ENCODE measurements at regions not wholly inside any gene's neighbourhood (a gene's known extent, or its start where the extent isn't known, plus 50 kb on each side); places are given as distances from the start of the nearest gene placed in this dataset.

DNA sequence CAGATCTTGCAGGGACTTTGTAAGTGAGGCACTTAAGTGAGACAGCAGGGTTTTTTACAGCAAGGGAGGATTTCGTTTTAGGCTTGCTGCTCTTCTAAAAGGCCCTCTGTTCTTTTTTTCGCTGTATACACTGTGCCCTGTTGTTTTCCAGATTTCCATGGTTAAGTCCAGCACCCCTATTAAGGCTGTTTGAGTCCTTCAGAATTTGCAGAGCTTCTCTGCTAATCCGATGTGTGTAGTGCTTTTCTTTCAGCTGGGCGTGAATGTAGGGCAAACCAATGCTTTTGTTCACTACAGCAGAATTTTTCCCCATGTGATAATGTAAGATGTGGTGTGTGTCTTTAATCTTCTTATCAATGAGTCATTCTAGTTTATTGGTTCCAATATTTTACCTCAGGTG lies 200.5 kb upstream of the RREB1 start:
- DNase-seq (ENCODE audit: low spot score): no peak

DNA sequence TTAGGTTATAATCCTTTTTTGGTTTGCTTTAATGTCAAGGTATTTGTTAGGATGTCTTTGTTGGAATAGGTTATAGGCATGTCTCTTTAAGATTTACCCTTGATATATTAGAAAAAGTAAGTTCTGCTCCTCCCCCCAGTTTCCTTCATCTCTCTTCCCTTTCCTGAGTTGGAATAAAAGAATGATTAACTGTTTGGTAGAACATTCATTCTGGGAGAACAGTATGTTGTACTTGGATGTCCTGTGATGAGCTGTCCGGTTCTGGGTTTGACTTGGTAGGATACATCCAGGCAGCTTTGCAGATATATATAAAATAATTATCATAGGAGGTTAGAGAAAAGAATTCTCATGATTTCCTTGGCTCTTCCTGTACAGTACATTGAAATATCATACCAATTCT lies 199.6 kb upstream of the RREB1 start:
- TF ChIP-seq CTCF (IDR thresholded peaks at IDR 0.05; ENCODE audit: extremely low read depth, missing control alignments): no peak
- no peak for DNase-seq (ENCODE audit: low spot score)

More for the DNA sequence above, 200.5 kb upstream of the RREB1 start:
- TF ChIP-seq CTCF (IDR thresholded peaks at IDR 0.05; ENCODE audit: extremely low read depth, missing control alignments): no peak

DNA sequence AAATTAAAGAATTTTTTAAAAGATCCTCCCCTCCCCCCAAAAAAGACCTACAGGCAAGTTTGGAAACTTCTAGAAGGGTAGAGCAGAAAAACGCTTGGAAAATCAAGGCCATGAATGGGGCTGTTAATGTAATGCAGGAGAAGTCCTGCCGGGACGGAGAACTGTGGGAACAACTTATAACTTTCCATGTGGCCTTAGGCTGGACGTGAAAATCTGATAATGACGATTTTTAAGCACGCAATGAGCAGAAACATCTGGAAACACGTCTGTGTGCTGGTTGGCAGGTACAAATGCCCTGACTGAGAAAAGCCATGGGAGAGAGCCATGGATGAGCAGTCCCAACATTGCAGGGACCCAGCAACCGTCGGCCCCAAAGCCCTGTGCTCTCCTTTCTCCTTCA lies 198.7 kb upstream of the RREB1 start:
- TF ChIP-seq CTCF (IDR thresholded peaks at IDR 0.05; ENCODE audit: extremely low read depth, missing control alignments): no peak
- no peak for DNase-seq (ENCODE audit: low spot score)

GRCh38 chr6:6910734-6911295 lies 196.9 kb upstream of the RREB1 start:
- DNase-seq (ENCODE audit: low spot score): no peak
- no peak for TF ChIP-seq CTCF (IDR thresholded peaks at IDR 0.05; ENCODE audit: extremely low read depth, missing control alignments)

DNA sequence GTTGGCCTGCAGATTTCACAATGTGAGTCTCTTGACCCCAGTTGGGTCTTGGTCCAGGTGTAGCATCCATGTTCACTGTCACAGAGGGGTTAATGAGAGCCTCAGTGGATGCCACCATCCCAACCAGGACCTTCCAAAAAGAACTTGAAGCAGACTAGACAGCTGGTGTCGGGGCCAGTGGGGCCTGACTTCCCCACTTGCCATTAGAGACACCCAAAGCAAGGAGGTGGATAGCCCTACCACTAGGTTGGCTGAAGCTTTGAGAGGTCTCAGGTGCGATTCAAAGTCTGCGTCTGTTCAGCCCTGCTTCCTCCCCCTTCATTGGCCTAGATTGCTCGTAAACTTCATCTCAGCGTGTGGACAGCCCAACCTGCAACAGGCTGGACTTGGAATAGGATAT lies 196.4 kb upstream of the RREB1 start:
- DNase-seq (ENCODE audit: low spot score): no peak
- no peak for TF ChIP-seq CTCF (IDR thresholded peaks at IDR 0.05; ENCODE audit: extremely low read depth, missing control alignments)

- no peak for TF ChIP-seq CTCF (IDR thresholded peaks at IDR 0.05; ENCODE audit: extremely low read depth, missing control alignments)
- no peak for DNase-seq (ENCODE audit: low spot score)
Observed at GRCh38 chr6:6912817-6913744, 194.7 kb upstream of the RREB1 start.

- no peak for DNase-seq (ENCODE audit: low spot score)
- TF ChIP-seq CTCF (IDR thresholded peaks at IDR 0.05; ENCODE audit: extremely low read depth, missing control alignments): no peak
Observed at GRCh38 chr6:6915219-6915618, 192.5 kb upstream of the RREB1 start.
